ENCODE measurements at regions not wholly inside any gene's neighbourhood (a gene's known extent, or its start where the extent isn't known, plus 50 kb on each side); places are given as distances from the start of the nearest gene placed in this dataset.

GRCh38 chr9:135023088-135023785 is 64.2 kb upstream of the OLFM1 start:
- TF ChIP-seq NFIC (IDR thresholded peaks at IDR 0.05; ENCODE audit: low read depth, low read length): no peak
- no peak for TF ChIP-seq ELK1 (IDR thresholded peaks at IDR 0.05; ENCODE audit: low read depth, low read length)
- no peak for TF ChIP-seq RCOR1 (conservative IDR thresholded peaks at IDR 0.05; ENCODE audit: low read depth, low read length)
- no peak for TF ChIP-seq ESRRA (IDR thresholded peaks at IDR 0.05; ENCODE audit: low read length)
- TF ChIP-seq HCFC1 (IDR thresholded peaks at IDR 0.05; ENCODE audit: low read length): no peak
- no peak for TF ChIP-seq TCF12 (IDR thresholded peaks at IDR 0.05; ENCODE audit: low read depth, low read length)
